T-helper 1 cell treated with Interleukin-12 subunit alpha and Interleukin-12 subunit beta and Interleukin-4 antibody, amounts not matched to agents 30 ng/mL and 1 ng/mL, for 36 hours (primary cell): ENCODE measurements at regions not wholly inside any gene's neighbourhood (a gene's known extent, or its start where the extent isn't known, plus 50 kb on each side); places are given as distances from the start of the nearest gene placed in this dataset.
"Not testable (repeated sequence)": the region's sequence is repeated elsewhere in the genome, so short reads cannot be mapped to it uniquely, and the experiment has no call there.

Experiments used
- intact Hi-C: fragments of 100-400 bp; cut with micrococcal nuclease; formaldehyde crosslinking; loops from one replicate; pipeline ENCODE4 v1.15.1; 2024

DNA sequence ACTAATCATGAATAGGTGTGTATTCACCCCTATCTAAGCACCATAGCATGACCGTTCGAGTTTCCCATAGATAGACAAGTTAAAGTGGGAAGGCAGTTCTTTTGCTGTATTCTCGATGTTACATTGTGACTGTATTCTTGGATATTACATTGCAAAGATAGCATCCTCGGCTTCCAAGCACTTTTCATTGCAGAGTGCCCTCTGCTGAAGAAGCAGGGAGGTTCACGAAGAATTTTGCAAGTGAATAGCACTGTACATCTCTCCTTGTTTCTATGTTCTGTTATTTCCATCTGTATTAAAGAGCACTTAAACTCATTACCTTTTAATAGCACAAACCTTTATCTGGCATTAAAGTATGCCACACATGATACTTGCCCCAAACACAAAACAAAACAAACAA, 426.7 kb upstream of the ARX start:
- intact Hi-C loops: no loop called here

DNA sequence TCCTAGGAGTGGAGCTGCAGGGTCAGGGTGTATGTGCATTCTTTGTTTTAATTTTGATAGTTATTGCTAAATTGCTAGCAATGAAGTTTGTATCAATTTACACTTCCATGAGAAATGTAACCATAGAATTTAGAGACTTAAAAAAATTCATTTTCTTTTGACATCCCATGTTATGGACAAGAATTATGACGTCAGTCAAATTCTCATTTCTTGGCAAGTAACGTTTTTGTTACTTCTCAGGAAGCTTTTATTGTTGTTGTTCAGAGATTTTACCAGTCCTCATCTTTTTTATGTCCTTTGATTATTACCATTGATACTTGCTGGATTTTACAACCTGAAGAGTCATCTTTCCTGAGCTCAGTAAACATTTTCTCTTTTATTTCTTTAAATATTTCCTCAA, 417.5 kb upstream of the ARX start:
- intact Hi-C loops: no loop called here

DNA sequence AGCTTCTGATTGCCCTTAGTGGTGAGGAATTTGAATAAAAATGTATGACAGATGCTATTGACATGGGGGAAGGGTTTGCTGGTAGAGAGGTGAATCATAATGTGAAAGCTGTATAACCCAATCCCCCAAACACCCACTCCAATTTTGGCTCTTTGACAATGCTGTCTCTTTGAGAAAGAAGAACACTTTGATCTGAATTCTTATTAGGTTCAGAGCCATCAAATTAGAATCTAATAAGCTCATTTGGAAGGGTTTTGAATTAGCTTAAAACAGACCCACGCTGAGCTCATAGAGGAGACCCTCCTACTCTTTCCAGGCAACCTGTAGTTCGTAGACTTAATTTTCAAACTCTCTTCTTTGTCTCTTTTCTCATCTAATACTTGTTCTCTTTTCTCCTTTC, 416.6 kb upstream of the ARX start:
- intact Hi-C loops: no loop called here

DNA sequence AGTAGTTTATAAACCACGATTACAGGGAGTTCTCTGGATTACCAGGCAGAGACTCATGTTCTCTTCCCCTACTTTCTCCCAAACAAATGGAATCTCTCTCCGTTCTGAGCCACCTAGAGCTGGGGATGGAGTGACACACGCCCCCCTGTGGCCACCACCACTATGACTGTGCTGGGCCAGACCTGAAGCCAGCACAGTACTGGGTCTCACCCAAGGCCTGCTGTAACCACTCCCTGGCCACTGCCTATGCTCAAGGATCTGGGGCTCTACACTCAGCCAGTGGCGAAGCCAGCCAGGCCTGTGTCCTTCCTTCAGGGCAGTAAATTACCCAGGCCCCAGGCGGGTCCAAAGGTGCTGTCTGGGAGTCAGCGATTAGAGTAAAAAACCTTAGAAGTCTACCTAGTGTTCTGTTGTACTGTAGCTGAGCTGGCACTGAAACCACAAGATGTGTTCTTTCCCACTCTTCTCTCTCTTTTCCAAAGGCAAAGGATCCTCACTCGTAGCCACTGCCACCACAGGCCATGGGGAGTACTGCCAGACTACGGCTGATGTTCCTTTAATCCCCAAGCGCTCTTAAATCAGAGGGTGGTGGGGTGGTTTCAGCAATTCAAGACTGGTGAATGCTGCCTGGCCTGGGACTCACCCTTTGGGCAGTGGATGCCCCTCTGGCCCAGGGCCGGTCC, 412.2 kb upstream of the ARX start:
- intact Hi-C loops: no loop called here

DNA sequence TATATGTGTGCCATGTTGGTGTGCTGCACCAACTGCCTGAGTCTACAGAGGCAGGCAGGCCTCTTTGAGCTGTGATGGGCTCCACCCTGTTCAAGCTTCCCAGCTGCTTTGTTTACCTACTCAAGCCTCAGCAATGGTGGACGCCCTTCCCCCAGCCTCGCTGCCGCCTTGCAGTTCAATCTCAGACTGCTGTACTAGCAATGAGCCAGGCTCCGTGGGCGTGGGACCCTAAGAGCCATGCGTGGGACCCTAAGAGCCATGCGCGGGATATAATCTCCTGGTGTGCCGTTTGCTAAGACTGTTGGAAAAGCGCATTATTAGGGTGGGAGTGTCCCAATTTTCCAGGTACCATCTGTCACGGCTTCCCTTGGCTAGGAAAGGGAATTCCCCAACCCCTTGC, 388.4 kb upstream of the ARX start:
- intact Hi-C loops: not testable (repeated sequence)

DNA sequence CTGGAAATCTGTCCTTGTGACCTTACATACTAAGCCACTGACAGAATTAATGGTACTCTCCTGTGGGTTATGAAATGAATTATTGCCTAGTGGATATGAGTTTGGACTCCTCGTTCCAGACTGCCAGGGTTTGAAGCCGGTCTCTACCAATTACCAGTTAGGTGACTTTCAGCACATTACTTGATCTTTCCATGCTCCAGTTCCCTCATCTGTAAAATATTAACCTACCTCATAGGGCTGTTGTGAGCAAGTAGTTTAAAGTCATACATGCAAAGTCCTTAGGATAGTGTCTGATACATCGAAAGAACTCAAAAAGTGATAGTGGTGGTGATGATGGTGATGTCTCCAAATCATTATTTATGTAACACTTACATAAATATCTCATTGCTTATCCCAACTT, 373.5 kb upstream of the ARX start:
- intact Hi-C loops: no loop called here

DNA sequence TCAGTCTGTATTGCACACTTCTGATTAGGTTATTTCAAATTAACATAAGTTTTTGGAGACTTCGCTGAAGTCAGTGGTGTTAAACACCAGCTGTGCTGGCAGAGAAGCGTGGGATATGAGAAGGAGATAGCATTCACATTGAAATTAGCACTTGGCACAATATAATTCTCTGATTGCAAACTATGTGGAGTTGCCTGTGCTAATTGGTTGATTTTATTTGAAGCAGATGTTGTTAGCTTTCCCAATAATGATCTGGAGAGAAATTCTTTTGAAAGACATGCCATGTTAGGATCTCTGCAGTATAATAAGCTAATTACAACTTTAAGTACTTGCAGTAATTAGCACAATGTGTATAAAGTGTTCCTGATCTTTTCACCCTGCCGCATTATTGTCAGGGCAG, 367.4 kb upstream of the ARX start:
- intact Hi-C loops: no loop called here

DNA sequence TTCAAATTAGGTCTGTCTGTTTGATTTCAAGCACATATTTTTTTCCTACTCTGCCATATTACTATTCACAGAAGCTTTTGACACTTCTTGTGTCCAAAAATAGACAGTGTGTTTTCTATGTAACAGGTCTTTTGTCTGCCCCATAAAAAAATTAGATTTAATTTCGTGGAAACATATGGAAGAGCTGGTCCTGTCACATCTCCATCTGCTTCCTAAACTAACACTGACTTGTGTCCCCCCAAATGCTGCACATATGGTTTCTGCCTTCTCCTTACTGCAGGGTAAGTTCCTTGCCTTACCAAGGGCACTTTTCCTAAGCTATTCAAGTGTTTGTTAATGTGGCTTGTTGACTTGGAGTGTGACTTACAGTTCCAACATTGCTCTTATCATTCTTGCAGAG, 340.7 kb upstream of the ARX start:
- intact Hi-C loops: no loop called here

DNA sequence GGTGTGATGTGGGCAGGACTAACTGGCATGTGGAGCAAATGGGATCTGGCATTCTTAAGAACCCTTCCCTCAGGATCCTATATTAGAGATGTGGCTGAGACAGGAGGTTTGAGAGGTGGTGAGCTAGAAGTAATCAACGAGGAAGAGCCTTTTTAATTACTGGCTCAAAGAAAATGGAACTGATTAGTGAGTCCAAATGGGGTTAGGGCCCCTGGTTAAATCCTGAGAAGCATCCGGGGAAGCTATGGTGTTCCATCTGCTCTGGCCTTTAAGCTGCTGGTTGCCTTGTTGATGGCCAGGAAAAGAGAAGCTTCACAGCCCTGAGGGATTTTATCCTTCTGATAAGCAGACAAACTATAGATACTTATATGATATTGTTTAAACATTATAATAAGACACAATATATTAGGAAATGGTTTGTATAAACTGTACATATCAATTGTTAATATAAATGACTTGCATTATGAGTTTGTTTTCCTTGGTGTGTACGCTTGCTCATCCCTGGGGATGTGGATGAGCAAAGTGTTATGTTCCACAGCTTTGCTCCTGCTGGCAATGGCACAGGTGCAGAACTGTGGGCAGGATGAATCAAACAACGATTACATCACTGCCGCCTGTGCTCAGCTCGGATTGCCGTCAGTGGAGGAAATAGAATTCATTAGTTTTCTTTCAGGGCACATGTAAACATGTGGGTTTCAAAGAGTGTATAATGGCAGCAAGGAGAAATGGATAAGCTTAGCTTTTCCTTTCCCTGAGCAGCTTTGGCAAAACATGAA, 328.6 kb upstream of the ARX start:
- intact Hi-C loops: no loop called here

DNA sequence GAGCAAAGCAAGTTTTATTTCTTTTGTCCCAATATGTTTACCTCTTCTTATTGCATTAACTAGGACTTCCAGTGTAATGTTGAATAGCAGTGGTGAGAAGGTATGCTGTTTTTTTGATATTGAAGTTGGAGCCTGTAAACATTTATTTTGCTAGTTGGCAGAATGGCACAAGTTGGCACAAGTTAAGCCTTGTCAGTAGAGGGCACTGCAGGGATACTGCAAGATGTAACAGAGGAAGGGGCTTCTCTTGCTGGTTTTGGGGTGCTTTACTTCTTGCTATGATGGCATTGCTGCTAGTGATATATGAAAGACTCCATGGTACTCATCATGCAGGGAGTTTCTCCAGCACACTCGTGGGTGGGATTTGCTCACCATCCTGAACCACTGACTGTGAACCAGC, 327.3 kb upstream of the ARX start:
- intact Hi-C loops: no loop called here

DNA sequence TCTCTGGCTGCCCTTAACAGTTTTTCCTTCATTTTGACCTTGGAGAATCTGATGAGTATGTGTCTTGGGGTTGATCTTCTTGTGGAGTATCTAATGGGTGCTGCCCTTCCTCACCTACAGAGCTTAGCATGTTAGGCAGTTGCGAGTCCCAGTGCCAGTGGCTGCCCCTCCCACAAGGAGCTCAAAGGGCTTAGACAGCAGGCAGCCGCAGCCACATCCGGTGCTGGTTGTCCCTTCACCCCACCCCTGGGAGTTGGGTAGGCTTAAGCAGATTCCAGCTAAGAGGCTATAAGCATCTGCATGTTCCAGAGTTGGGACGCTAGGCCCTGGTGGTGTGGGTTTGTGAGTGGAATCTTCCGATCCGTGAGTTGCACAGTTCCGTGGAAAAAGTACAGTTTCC, 322.1 kb upstream of the ARX start:
- intact Hi-C loops: no loop called here

DNA sequence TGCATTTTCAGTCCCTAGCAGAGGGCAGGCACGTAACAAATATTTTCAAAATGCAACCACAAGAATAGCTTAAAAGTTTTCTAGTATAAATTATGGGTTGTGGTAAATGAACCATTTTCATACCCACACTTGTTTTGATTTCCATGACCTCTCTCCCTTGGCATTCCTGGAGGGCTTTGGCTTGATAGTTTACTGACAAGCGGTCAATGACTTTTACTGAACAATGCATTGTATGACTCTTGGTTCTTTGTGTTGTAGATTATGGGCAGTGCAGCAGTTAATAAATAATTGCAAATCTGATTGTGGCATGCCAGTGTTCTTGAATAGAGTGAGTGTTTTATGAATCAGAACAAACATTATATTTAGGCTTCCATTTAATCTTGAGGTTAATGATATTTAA, 285.2 kb upstream of the ARX start:
- intact Hi-C loops: no loop called here

DNA sequence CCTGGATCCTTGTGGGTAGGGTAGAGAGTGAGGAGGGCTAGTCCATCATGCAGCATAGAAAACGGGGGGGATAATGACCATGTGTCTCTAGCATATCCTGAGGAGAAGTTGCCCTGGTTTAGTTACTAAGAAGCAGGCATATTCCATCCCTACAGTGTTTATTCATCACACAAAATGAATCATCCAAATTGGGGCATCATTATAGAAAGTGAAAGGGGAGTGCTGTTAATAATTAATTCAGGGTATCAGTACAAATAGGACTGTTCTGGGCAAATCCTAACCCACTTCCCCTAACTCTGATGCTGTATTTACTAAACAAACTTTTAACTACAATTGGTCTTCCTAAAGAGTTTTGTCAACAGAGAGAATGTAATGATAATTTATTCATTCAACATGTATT, 281.1 kb upstream of the ARX start:
- intact Hi-C loops: no loop called here

DNA sequence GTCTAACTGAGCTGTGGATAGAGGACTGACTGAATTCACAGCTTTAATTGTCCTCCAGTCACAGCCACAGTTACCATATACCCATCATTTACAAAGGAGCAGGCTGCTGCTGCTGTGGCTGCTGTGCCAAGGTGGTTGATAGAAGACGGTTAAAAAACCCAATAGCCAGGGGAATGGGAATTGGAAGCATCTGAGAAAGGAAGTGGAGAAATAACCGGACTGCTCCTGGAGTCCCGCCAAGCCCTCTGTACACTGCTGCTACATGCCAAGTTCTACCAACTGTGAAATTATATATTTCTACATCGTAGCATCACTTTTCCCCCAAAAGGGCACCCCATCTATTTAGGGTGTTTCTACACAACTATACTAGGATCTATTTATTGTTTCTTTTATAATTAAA, 279.7 kb upstream of the ARX start:
- intact Hi-C loops: no loop called here

DNA sequence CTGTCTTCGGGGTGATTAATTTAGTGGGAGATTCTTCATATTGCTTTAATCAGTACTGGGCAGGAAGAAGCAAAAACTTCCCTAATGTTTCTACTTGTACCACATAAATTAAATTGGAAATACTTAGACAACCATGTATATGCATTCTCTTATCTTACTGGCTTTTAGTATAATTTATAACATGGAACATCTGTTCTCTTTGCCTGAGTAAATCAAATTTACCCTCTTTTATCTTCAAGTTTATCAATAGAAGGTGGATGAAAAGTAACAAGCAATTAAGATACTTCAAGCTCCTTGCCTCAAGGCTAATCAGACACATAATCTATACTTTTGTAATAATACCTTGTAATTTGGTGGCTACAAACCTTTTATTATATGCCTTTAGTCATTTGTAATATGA, 274.4 kb upstream of the ARX start:
- intact Hi-C loops: no loop called here

DNA sequence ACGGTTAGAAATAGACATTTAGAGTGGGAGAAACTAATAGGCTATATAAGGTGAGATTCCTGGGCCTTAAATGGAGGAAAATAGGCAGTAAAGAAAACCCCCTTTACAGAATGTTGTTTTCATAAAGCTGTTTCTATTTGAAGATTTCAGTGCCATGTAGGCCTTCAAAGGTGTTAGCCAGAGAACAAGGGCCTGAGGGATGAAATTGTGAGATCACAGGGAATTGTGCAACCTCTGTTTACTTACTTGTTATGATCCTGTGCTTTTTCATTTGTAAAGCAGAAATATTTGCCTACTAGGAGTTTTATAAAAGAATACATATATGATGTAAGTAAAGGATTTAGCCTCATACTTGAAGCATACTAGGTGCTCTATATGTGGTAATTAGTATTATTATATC, 272.9 kb upstream of the ARX start:
- intact Hi-C loops: no loop called here

DNA sequence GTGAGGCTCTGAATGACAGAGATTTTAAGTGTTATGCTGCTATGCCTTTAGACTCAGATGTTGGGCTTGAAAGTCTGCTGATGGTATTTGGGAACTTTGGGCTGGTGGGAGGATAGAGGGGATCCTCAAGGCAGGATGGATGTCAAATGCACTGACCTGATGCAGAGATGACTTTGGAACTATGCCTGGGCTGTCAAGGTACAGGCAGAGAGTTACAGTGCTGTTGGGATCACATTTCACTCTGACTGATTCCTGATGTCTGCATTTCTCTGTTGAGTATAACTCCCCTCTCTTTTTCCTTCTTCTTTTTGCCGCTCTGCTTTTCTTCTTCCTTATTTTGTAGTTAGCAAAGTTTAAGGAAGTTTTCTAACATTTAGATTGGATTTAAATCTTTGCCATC, 271.8 kb upstream of the ARX start:
- intact Hi-C loops: no loop called here

DNA sequence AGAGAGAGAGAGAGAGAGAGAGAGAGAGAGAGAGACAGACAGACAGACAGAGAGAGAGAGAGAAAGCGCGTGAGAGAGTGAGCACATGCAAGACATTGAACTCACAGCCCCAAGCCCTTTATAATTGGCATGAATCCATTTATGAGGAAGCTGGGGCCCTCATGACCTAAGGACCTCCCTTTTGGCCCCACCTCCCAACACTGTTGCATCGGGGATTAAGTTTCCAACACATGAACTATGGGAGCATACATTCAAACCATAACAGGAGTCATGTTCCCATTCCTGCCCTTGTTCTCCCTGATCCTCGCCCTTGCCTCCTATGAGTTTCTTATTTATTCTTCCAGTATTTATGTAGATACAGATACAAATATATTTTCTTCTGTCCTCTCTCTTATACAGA, 269.8 kb upstream of the ARX start:
- intact Hi-C loops: no loop called here

DNA sequence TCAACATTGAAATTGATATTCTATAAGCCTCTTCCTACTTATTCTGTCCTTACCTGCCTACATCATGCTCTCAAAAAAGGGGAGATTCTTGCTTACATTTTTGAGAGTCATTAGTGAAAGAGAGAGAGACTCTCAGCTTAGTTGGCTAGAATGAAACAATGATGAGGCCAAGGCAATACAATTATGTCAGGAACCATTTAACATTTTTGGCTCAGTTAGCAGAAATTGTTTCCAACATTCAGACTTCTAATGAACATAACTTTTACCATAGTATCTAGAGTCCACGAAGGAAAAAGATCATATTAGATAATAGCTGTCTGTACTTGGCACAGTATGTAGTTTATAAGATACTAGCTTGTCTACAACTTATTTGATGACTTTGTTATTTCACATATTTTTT, 263.7 kb upstream of the ARX start:
- intact Hi-C loops: no loop called here

DNA sequence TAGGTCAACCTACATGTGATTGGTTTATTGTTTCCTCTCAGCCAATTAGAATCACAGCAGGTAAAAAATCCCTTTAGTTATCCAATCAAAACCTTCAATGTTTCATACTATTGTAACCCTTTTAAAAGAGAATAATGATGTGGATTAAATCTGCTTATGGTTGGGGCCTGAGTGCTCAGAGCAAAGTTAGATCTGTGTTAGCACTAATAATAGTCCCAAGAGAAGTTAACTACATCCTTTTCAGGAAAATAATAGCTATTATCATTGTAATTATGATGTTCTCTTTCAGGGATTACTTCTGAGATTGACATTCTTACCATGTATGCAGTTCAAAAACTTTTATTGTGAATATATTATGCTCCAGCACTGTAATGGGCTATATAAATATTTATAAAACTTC, 262.6 kb upstream of the ARX start:
- intact Hi-C loops: no loop called here

DNA sequence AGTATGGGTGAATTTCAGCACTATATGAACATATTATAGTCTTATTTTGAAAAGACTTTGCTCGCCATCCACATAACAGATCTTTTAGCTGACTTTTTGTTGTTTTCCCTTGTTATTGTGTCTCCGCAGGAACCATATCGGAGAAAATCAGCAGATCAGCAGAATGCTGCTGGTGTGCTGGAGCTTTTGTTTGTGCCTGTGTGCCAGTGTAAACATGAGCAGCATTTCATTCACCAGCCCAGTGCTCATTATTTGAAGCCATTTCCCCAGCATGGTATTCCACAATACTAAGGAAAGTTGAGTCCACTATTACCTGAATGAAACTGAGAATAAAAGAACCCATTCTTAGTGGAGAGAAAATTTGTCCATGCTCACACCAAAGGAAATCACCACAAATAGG, 261.8 kb upstream of the ARX start:
- intact Hi-C loops: no loop called here

DNA sequence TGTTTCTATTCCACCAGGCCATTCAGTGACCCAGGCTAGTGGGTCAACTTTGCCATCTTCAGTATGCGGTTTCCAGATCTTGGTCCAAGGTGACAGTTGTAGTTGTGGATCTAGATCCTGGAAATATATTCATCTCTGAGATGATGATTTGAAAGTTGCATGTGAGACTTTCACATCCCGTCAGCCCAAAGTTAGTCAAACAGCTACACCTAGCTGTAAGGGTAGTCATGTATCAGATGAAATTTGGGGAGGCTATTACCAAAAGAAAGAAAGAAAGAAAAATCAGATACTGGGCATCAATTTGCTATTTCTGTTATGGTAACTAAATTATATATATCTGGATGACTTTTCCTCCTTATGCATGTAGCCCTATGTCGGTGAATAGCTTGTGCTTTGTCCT, 259.4 kb upstream of the ARX start:
- intact Hi-C loops: no loop called here

DNA sequence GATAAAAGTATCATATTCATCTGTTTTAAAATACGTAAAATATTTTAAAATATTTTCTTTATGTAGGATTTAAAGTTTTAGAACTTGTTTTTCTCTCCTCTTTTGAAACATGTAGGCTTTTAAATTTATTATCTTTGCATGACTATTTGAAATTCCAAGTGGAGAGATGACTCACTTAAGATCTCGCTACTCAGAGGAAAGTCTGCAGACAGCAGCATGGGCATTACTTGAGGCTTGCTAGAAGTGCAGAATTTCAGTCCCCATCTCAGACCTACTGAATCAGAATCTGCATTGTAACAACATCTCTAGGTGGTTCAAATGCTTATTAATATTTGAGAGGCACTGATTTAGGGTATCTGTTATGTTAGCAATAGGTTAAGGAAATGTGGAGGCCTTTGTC, 225.7 kb upstream of the ARX start:
- intact Hi-C loops: no loop called here
